ENCODE measurements at regions not wholly inside any gene's neighbourhood (a gene's known extent, or its start where the extent isn't known, plus 50 kb on each side); places are given as distances from the start of the nearest gene placed in this dataset.

GRCh38 chr4:11628093-11628725 is 199.5 kb upstream of the HS3ST1 start:
- TF ChIP-seq EP300 (IDR thresholded peaks at IDR 0.05) (no peak), POLR2A (IDR thresholded peaks at IDR 0.05) (no peak), CTCF (IDR thresholded peaks at IDR 0.05) (no peak)

All from tibial nerve (tissue), 4 donors.